ENCODE measurements at regions not wholly inside any gene's neighbourhood (a gene's known extent, or its start where the extent isn't known, plus 50 kb on each side); places are given as distances from the start of the nearest gene placed in this dataset.
"Not testable (repeated sequence)": the region's sequence is repeated elsewhere in the genome, so short reads cannot be mapped to it uniquely, and the experiment has no call there.

- no peak for DNase-seq (ENCODE audit: low read depth in 3 of 3)
Observed at GRCh38 chr15:62365795-62366442, 200.8 kb upstream of the C2CD4B start.

- no peak for DNase-seq (ENCODE audit: low read depth in 3 of 3)
Observed at GRCh38 chr15:62369454-62369853, 204.4 kb upstream of the C2CD4B start.

- not testable (repeated sequence) for DNase-seq (ENCODE audit: low read depth in 3 of 3)
Observed at GRCh38 chr15:62371683-62372082, 206.6 kb upstream of the C2CD4B start.

- DNase-seq (ENCODE audit: low read depth in 3 of 3) = no peak
Observed at GRCh38 chr15:62377736-62378480, 212.8 kb upstream of the C2CD4B start.

- DNase-seq (ENCODE audit: low read depth in 3 of 3) = no peak
Observed at GRCh38 chr15:62378772-62379498, 213.8 kb upstream of the C2CD4B start.

GRCh38 chr15:62380011-62380410 is 214.9 kb upstream of the C2CD4B start:
- no peak for DNase-seq (ENCODE audit: low read depth in 3 of 3)

GRCh38 chr15:62382046-62382445 is 217.0 kb upstream of the C2CD4B start:
- no peak for DNase-seq (ENCODE audit: low read depth in 3 of 3)

GRCh38 chr15:62389885-62390790 is 225.1 kb upstream of the C2CD4B start, which contains the start of gene TLN2:
Gene TLN2, plus strand, starts transcription at chr15:62390550.
- DNase-seq (ENCODE audit: low read depth in 3 of 3) = peak; percentile 15 to 51 (median 28)

- peak in 1 of 3 experiments; percentile 25 for DNase-seq (ENCODE audit: low read depth in 3 of 3)
Observed at GRCh38 chr15:62390791-62391640, 225.9 kb upstream of the C2CD4B start.

GRCh38 chr15:62391641-62392262 is 226.7 kb upstream of the C2CD4B start:
- peak in 1 of 3 experiments; percentile 22 for DNase-seq (ENCODE audit: low read depth in 3 of 3)

- no peak for DNase-seq (ENCODE audit: low read depth in 3 of 3)
Observed at GRCh38 chr15:62392376-62392775, 227.3 kb upstream of the C2CD4B start.

- no peak for DNase-seq (ENCODE audit: low read depth in 3 of 3)
Observed at GRCh38 chr15:62393196-62393595, 228.1 kb upstream of the C2CD4B start.

- DNase-seq (ENCODE audit: low read depth in 3 of 3) = no peak
Observed at GRCh38 chr15:62394079-62394478, 229.0 kb upstream of the C2CD4B start.

- no peak for DNase-seq (ENCODE audit: low read depth in 3 of 3)
Observed at GRCh38 chr15:62400778-62401177, 235.7 kb upstream of the C2CD4B start.

GRCh38 chr15:62402687-62403086 is 237.6 kb upstream of the C2CD4B start:
- no peak for DNase-seq (ENCODE audit: low read depth in 3 of 3)

- DNase-seq (ENCODE audit: low read depth in 3 of 3) = no peak
Observed at GRCh38 chr15:62403164-62403809, 238.2 kb upstream of the C2CD4B start.

- no peak for DNase-seq (ENCODE audit: low read depth in 3 of 3)
Observed at GRCh38 chr15:62404194-62404985, 239.3 kb upstream of the C2CD4B start.

GRCh38 chr15:62406305-62406891 is 241.3 kb upstream of the C2CD4B start:
- DNase-seq (ENCODE audit: low read depth in 3 of 3) = no peak
